Aorta (tissue), 5 donors: ENCODE measurements at regions not wholly inside any gene's neighbourhood (a gene's known extent, or its start where the extent isn't known, plus 50 kb on each side); places are given as distances from the start of the nearest gene placed in this dataset.

ENCODE experiments used
- ATAC-seq: fragments of 200-7000 bp; cut with Tn5 transposase; one replicate; pipeline ENCODE4 v1.9.1; 2022; ENCODE audit warnings: moderate library complexity; ENCODE audit not compliant: low FRiP score
- DNase-seq, 2 donors: peaks; one replicate each; pipeline ENCODE4 v3.0.0-alpha.2; 2020
- H3K27ac ChIP-seq, 2 donors: one replicate each; pipeline ENCODE4 v1.5.1; 2013; ENCODE audit warnings: low read length in 2 of 2, mild to moderate bottlenecking in 2 of 2, moderate library complexity in 2 of 2, control low read depth in 1 of 2, inconsistent platforms in 1 of 2, low read depth in 1 of 2
- H3K27me3 ChIP-seq, 2 donors: one replicate each; pipeline ENCODE4 v1.6.1; 2013; ENCODE audit warnings: control low read depth in 1 of 2, low read length in 1 of 2, mild to moderate bottlenecking in 1 of 2, moderate library complexity in 1 of 2; ENCODE audit not compliant: insufficient read depth in 2 of 2, control insufficient read depth in 1 of 2
- H3K36me3 ChIP-seq, 2 donors: one replicate each; pipeline ENCODE4 v1.6.1; 2013; ENCODE audit warnings: control low read depth in 1 of 2, low read length in 1 of 2, mild to moderate bottlenecking in 1 of 2; ENCODE audit not compliant: insufficient read depth in 2 of 2, control insufficient read depth in 1 of 2
- H3K4me1 ChIP-seq, 2 donors: one replicate each; pipeline ENCODE4 v1.6.1; 2013; ENCODE audit warnings: low read length in 2 of 2, control low read depth in 1 of 2, mild to moderate bottlenecking in 1 of 2, moderate library complexity in 1 of 2; ENCODE audit not compliant: insufficient read depth in 2 of 2, control insufficient read depth in 1 of 2
- H3K4me3 ChIP-seq, 2 donors: one replicate each; pipeline ENCODE4 v1.5.1; 2013; ENCODE audit warnings: low read length in 2 of 2, control low read depth in 1 of 2, mild to moderate bottlenecking in 1 of 2
- H3K9me3 ChIP-seq: one replicate; pipeline ENCODE4 v1.6.1; 2013; ENCODE audit warnings: mild to moderate bottlenecking, low read length; ENCODE audit not compliant: control insufficient read depth
- WGBS, 2 donors: extraction: QIAGEN DNeasy Blood & Tissue Kit; methylation state at CpG; one replicate each; pipeline ENCODE4 v1.1.7; 2013; 5-methylcytosine and 5-hydroxymethylcytosine counted together
- intact Hi-C, 2 donors: fragments of 100-400 bp; cut with DNase I; formaldehyde crosslinking; loops; one replicate each; pipeline versions ENCODE4 v1.14.2 to v1.15.0; 2022
- donor health status: healthy with polysubstance abuse.
- donor health status: Bipolar disorder and iron deficiency.
- donor health status: DM: no; HTN: no; CAD: no.
- donor health status: DM: no; HTN: no; CAD: no.
- donor health status: DM: yes; HTN: yes; CAD: no.

DNA sequence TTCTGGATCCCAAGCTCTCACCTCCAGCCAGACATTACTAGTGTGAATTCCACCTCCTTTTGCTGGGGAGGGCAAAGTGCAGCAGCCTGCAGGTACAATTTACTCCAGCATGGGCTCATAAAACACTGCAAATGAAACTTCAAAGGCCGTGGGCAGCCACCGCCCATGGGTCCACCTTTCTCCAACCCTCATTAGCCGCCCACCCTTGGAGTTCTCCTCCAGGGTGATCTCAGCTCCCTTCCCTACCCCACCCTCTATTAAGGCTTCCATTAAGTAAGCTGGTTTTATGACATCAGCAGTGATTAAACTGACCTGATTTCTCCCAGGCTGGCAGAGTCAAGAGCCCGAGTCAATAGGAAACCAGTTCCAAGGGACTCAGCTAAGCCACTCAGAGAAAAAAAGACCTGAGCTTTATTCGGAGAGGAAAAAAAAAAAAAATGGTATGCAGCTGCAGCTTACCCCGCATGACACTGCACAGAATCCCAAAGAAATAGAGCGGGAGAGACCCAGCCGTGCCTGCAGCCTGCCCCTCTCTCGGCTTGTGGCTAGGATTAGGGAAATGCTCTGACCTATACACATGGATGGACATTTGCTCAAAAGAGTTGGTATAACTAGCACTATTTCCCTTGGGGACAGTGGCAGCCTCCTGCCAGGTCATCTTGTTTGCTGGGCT, 319.6 kb downstream of the PTTG2 start:
- Histone ChIP-seq H3K9me3 (no peaks in the 10 kb centered on the region), H3K27me3 (no peaks in the 10 kb centered on the region), H3K4me1 (no peaks in the 10 kb centered on the region), H3K36me3 (no peaks in the 10 kb centered on the region), H3K4me3 (no peak overlapping the region), H3K27ac (no peak overlapping the region)
- WGBS, 2 donors, result 19 to 42% methylated on average over 9 of the region's 9 CpGs
- DNase-seq, result no peak
- intact Hi-C loops, result no loop called here
- ATAC-seq, result no peak

DNA sequence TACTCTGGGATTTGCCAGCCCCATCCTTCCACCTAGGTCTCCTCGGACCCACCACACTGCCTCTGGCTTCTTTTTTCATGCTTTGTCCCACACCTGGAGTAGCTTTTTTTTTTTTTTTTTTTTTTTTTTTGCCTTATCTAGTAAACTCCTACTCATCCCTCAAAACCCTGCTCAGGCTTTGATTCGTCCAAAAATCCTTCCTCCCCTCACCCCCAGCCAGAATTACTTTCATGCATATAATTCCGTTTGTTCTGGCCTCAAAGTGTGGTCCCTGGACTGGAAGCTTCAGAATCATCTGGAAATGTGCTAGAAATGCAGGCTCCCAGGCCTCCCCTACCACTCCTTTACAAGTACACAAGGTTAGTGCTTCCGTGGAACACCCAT, 320.1 kb downstream of the PTTG2 start:
- no peaks in the 10 kb centered on the region for H3K4me1 ChIP-seq
- ATAC-seq, result no peak
- intact Hi-C loops, result no loop called here

DNA sequence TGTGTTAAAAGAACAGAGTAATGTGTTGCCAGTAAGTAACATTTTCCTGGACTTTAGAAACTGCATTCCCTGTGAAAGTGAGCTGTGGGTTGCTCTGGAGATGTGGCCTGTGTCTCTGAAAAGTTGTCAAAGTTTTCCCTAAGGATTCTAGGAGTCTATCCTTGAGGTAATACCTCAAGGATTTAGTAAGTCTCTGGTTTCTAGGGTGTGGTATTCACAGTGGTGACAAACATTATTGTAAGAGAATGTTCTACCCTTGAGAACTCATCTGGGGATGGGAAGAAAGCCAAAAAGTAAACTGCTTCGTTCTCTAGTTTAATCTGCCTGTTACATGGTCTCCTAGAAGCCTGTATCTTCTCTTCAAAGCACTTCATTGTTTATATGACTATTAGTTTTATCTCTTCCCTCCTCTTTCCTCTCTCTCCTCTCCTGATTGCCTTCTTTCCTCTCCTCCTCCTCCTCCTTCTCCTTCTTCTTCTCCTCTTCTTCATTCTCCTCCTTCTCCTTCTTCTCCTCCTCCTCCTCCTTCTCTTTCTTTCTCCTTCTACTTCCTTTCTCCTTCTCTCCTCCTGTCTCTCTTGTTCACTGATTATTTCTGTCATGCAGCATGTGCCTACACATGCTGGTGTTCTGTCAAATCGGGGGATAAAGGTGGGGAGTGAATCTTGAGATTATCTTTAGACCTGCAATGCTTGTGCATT, 321.3 kb downstream of the PTTG2 start:
- intact Hi-C loops, result no loop called here
- Histone ChIP-seq H3K36me3 (no peaks in the 10 kb centered on the region), H3K9me3 (no peaks in the 10 kb centered on the region), H3K27me3 (no peaks in the 10 kb centered on the region), H3K4me3 (no peak overlapping the region), H3K4me1 (no peaks in the 10 kb centered on the region), H3K27ac (peak overlapping the region in 1 of 2 donors; percentile 85)
- ATAC-seq, result no peak
- 47 to 53% methylated on average over 2 of the region's 2 CpGs for WGBS, 2 donors
- DNase-seq, result no peak

More for the DNA sequence above, 320.1 kb downstream of the PTTG2 start:
- no peaks in the 10 kb centered on the region for H3K9me3 ChIP-seq
- H3K27ac ChIP-seq, result no peak overlapping the region
- 80 to 90% methylated on average over 4 of the region's 4 CpGs for WGBS, 2 donors
- no peak overlapping the region for H3K4me3 ChIP-seq
- no peak for DNase-seq
- no peaks in the 10 kb centered on the region for H3K27me3 ChIP-seq
- no peaks in the 10 kb centered on the region for H3K36me3 ChIP-seq

DNA sequence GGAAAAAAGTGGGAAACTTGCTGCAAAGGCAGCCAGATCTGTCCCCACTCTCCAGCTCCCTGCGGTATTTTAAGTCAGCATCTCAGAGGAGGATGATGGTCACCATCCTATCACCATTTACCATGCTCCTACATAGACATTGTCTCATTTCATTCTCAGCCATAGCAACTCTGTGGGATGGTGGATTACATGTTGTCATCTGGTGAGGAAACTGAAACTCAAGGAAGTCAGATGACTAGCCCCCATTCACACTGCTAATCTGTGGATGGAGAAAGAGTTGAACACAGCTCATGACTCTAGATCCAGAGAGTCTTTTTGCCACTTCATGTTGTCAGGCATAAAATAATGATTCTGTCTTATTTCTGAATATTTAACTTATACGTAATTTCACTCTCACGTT, 323.5 kb downstream of the PTTG2 start:
- H3K4me3 ChIP-seq, result no peak overlapping the region
- DNase-seq, result no peak
- WGBS, 2 donors, result 79 to 92% methylated on average over 3 of the region's 3 CpGs
- ATAC-seq, result no peak
- no peak overlapping the region for H3K27ac ChIP-seq
- intact Hi-C loops, result no loop called here
- H3K36me3 ChIP-seq, result no peaks in the 10 kb centered on the region
- H3K27me3 ChIP-seq, result no peaks in the 10 kb centered on the region
- no peaks in the 10 kb centered on the region for H3K9me3 ChIP-seq
- no peaks in the 10 kb centered on the region for H3K4me1 ChIP-seq

DNA sequence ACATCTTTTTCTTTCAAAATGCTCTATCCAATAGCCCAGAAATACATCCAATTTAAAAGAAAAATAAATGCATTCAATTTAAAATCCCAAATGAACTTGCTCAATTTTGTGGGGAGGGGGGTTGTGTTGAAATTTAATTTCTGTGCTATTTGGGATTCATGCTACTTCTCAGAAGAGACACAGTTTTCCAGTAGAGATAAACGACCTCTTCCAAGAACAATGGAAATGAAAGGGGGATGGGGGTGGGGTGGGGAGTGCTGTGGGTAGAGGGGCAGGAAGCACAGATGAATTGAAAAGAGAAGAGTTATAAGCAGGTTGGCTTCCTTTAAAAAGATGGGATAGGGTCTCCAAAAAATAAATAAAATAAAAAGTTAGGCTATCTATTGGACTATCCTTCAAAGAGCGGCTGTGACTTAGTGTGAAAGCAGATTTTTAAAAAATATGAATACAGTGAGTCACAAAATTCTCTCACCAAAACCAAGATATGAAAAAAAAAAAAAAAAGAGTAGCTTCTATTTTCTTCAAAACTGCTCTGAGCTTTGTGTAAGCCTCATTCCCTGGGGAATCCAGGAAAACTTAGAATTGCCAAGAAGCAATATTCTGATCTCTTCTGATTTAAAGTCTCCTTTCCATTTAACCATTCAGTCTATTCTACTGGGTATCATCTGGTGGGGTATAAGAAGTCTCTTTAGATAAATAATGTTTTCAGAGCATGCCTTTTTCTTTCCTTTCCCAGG, 324.3 kb downstream of the PTTG2 start:
- ATAC-seq, result no peak
- intact Hi-C loops, result no loop called here
- no peaks in the 10 kb centered on the region for H3K27me3 ChIP-seq
- no peaks in the 10 kb centered on the region for H3K36me3 ChIP-seq
- no peak for DNase-seq
- no peaks in the 10 kb centered on the region for H3K4me1 ChIP-seq
- no peak overlapping the region for H3K27ac ChIP-seq
- 40 to 49% methylated on average over 2 of the region's 2 CpGs for WGBS, 2 donors
- no peaks in the 10 kb centered on the region for H3K9me3 ChIP-seq
- H3K4me3 ChIP-seq, result no peak overlapping the region

DNA sequence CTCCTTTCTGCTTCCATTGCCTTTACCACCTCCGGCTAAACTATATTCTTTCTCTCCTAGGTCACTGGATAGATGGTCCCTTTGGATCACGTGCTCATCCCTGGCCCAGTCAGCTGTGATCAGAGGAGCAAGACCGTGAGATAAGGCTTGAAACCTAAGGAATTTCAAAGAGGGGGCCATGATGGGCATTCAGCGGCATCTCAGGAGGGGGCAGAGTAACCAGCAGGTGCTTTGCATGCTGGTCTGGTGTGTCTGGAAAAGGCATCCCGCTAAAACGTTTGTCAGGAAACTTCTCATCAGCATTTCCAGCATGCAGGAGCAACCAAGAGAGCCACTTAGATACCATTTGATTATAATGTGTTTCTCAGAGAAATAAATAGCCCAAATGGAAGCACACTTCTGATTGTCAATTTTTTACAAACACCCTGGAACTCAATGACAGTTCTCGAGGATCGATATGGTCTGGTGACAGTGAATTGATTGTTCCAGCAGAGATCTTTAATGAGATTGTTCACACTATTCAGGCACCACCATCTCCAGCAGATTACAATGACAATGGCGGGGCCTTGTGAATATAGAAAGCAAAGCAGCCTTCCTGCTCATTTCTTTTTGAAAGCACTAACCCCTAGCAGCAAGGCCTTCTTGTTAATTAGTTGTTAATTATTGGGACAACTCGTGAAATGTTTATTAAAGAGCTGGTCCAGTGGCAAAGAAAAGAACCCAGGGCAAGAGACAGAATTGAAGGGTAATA, 327.1 kb downstream of the PTTG2 start:
- Histone ChIP-seq H3K9me3 (no peaks in the 10 kb centered on the region), H3K27me3 (no peaks in the 10 kb centered on the region), H3K36me3 (no peaks in the 10 kb centered on the region), H3K4me3 (no peak overlapping the region), H3K4me1 (no peaks in the 10 kb centered on the region), H3K27ac (no peak overlapping the region)
- 80 to 86% methylated on average over 10 of the region's 10 CpGs for WGBS, 2 donors
- DNase-seq (no peak), ATAC-seq (no peak)
- intact Hi-C loops, result no loop called here

DNA sequence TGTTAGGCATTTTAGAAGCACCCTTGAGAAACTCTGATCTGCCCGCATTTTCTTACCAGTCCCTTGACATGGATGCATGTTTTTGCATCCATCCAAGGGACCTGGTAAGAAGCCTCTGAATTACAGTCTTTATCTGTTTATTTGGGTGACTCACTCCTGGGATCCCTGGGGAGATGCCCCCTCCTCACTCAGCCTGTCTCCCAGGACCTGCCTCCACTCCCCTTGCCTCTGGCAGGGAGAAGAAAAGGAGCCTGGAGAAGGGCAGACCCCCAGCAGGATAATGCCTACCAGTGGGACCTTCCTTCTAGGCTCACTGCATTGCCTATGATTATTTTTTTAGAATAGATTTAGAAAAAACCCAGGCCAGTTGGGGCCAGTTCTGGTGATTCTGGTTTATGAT, 329.4 kb downstream of the PTTG2 start:
- DNase-seq, result no peak
- H3K9me3 ChIP-seq, result no peaks in the 10 kb centered on the region
- WGBS, 2 donors, result 90 to 92% methylated on average over 1 of the region's 1 CpG
- H3K36me3 ChIP-seq, result no peaks in the 10 kb centered on the region
- H3K4me3 ChIP-seq, result no peak overlapping the region
- intact Hi-C loops, result no loop called here
- no peak for ATAC-seq
- no peaks in the 10 kb centered on the region for H3K4me1 ChIP-seq
- no peaks in the 10 kb centered on the region for H3K27me3 ChIP-seq
- H3K27ac ChIP-seq, result no peak overlapping the region

DNA sequence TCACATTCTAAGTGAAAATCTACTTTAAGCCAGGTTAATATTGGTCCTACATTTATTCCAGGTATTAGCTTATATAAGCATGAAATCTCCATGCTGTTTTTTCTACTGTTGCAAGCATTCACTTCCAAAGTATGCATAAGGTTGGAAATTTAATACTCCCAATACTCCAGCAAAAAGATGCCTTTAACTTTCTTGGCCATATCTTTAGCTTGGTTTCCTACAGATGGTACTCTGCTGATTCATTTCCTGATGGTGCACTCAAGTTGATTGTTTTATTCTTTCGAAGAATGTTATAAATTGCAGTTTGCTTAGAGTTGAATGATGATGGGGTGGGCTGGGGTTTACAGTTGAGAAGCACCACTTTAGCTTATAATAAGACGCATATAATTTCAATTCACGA, 330.2 kb downstream of the PTTG2 start:
- intact Hi-C loops, result no loop called here
- no peak overlapping the region for H3K27ac ChIP-seq
- H3K27me3 ChIP-seq, result no peaks in the 10 kb centered on the region
- DNase-seq (no peak), ATAC-seq (no peak)
- no peaks in the 10 kb centered on the region for H3K36me3 ChIP-seq
- H3K4me3 ChIP-seq, result no peak overlapping the region
- no peaks in the 10 kb centered on the region for H3K9me3 ChIP-seq
- 81 to 84% methylated on average over 3 of the region's 3 CpGs for WGBS, 2 donors
- no peaks in the 10 kb centered on the region for H3K4me1 ChIP-seq
